Prostate gland (tissue), 2 donors: ENCODE measurements at regions not wholly inside any gene's neighbourhood (a gene's known extent, or its start where the extent isn't known, plus 50 kb on each side); places are given as distances from the start of the nearest gene placed in this dataset.

Experiments
- CTCF ChIP-seq, 4 experiments: fragments of 200-600 bp in 2 of 4; fragments of 450-650 bp in 2 of 4; sonication (generic) in 2 of 4; IDR thresholded peaks; 1 replicate in 3 of 4; 2 replicates in 1 of 4; pipeline ENCODE4 v1.5.1; 2016 to 2019; ENCODE audit warnings: antibody characterized with exemption in 4 of 4, mild to moderate bottlenecking in 2 of 4, moderate library complexity in 2 of 4
- POLR2A ChIP-seq: fragments of 450-650 bp; IDR thresholded peaks from one replicate; pipeline ENCODE4 v1.6.1; 2016; ENCODE audit warnings: antibody characterized with exemption, mild to moderate bottlenecking
- POLR2AphosphoS5 ChIP-seq: sonication (generic); formaldehyde crosslinking; IDR thresholded peaks from one replicate; pipeline ENCODE4 v1.6.1; 2017; ENCODE audit warnings: antibody characterized with exemption

GRCh38 chr21:20308586-20309315, 689.5 kb upstream of the NCAM2 start:
- TF ChIP-seq CTCF (IDR thresholded peaks at IDR 0.05), result no peak
- no peak for TF ChIP-seq POLR2A
- TF ChIP-seq POLR2AphosphoS5, result no peak
